ENCODE measurements at regions not wholly inside any gene's neighbourhood (a gene's known extent, or its start where the extent isn't known, plus 50 kb on each side); places are given as distances from the start of the nearest gene placed in this dataset.

DNA sequence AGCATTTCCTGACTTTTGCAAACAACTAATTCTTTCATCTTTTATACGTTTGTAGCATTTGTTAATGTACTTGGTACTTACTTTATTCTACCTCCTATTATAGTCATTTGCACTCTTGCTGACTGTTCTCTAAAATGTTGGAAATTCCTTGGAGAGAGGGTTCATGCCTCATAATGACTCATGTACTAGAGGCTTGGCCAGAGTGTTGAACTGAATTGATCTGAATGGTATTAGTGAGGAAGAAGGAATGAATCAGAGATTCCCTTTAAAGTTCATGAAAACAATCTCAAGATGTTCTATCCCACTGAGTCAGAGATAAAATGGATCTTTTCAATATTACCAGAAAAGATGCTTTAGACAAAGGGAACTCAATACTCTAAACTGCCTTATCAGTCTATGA, 383.4 kb downstream of the SEC16B start:
- H3K36me3 ChIP-seq (ENCODE audit: insufficient read depth, low read length), result no peaks in the 10 kb centered on the region
- no peaks in the 10 kb centered on the region for H3K9me3 ChIP-seq (ENCODE audit: low read length)
- H4K20me1 ChIP-seq (ENCODE audit: insufficient read depth), result no peaks in the 10 kb centered on the region
- H3K4me2 ChIP-seq (ENCODE audit: low read length), result no peak overlapping the region
- no peak overlapping the region for H3K27ac ChIP-seq (ENCODE audit: low read length)
- no peaks in the 10 kb centered on the region for H3F3A ChIP-seq (ENCODE audit: insufficient read depth, low read length, poor library complexity, severe bottlenecking)
- no peak overlapping the region for H3K4me3 ChIP-seq (ENCODE audit: low read length)
- no peaks in the 10 kb centered on the region for H3K79me2 ChIP-seq (replicated peaks; ENCODE audit: insufficient read depth, low read length)
- no peaks in the 10 kb centered on the region for H3K27me3 ChIP-seq (ENCODE audit: insufficient read depth, low read depth, low read length)
- H3K9ac ChIP-seq (ENCODE audit: low read length), result no peak overlapping the region
- TF ChIP-seq SMC3 (conservative IDR thresholded peaks at IDR 0.05; ENCODE audit: poor library complexity), result no peak
- no peak for TF ChIP-seq RAD21 (conservative IDR thresholded peaks at IDR 0.05)
- TF ChIP-seq MXI1 (conservative IDR thresholded peaks at IDR 0.05; ENCODE audit: poor library complexity, severe bottlenecking), result no peak
- TF ChIP-seq, protein P1, sequence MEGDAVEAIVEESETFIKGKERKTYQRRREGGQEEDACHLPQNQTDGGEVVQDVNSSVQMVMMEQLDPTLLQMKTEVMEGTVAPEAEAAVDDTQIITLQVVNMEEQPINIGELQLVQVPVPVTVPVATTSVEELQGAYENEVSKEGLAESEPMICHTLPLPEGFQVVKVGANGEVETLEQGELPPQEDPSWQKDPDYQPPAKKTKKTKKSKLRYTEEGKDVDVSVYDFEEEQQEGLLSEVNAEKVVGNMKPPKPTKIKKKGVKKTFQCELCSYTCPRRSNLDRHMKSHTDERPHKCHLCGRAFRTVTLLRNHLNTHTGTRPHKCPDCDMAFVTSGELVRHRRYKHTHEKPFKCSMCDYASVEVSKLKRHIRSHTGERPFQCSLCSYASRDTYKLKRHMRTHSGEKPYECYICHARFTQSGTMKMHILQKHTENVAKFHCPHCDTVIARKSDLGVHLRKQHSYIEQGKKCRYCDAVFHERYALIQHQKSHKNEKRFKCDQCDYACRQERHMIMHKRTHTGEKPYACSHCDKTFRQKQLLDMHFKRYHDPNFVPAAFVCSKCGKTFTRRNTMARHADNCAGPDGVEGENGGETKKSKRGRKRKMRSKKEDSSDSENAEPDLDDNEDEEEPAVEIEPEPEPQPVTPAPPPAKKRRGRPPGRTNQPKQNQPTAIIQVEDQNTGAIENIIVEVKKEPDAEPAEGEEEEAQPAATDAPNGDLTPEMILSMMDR (IDR thresholded peaks at IDR 0.05; ENCODE audit: poor library complexity, severe bottlenecking), result no peak
- no peak for TF ChIP-seq EZH2 (IDR thresholded peaks at IDR 0.05; ENCODE audit: borderline replicate concordance, insufficient read depth, low read length, poor library complexity, severe bottlenecking)
- TF ChIP-seq, protein P2, sequence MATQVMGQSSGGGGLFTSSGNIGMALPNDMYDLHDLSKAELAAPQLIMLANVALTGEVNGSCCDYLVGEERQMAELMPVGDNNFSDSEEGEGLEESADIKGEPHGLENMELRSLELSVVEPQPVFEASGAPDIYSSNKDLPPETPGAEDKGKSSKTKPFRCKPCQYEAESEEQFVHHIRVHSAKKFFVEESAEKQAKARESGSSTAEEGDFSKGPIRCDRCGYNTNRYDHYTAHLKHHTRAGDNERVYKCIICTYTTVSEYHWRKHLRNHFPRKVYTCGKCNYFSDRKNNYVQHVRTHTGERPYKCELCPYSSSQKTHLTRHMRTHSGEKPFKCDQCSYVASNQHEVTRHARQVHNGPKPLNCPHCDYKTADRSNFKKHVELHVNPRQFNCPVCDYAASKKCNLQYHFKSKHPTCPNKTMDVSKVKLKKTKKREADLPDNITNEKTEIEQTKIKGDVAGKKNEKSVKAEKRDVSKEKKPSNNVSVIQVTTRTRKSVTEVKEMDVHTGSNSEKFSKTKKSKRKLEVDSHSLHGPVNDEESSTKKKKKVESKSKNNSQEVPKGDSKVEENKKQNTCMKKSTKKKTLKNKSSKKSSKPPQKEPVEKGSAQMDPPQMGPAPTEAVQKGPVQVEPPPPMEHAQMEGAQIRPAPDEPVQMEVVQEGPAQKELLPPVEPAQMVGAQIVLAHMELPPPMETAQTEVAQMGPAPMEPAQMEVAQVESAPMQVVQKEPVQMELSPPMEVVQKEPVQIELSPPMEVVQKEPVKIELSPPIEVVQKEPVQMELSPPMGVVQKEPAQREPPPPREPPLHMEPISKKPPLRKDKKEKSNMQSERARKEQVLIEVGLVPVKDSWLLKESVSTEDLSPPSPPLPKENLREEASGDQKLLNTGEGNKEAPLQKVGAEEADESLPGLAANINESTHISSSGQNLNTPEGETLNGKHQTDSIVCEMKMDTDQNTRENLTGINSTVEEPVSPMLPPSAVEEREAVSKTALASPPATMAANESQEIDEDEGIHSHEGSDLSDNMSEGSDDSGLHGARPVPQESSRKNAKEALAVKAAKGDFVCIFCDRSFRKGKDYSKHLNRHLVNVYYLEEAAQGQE (IDR thresholded peaks at IDR 0.05; ENCODE audit: borderline replicate concordance), result no peak
- TF ChIP-seq EP300 (conservative IDR thresholded peaks at IDR 0.05; ENCODE audit: poor library complexity, severe bottlenecking), result no peak
- no peak for TF ChIP-seq TAF1 (IDR thresholded peaks at IDR 0.05; ENCODE audit: low read depth)
- no peak for TF ChIP-seq POLR2AphosphoS5 (IDR thresholded peaks at IDR 0.05)
- H2AFZ ChIP-seq (ENCODE audit: low read depth, low read length), result no peak overlapping the region
- no peaks in the 10 kb centered on the region for H3K9me2 ChIP-seq (ENCODE audit: insufficient read depth, low read length)

DNA sequence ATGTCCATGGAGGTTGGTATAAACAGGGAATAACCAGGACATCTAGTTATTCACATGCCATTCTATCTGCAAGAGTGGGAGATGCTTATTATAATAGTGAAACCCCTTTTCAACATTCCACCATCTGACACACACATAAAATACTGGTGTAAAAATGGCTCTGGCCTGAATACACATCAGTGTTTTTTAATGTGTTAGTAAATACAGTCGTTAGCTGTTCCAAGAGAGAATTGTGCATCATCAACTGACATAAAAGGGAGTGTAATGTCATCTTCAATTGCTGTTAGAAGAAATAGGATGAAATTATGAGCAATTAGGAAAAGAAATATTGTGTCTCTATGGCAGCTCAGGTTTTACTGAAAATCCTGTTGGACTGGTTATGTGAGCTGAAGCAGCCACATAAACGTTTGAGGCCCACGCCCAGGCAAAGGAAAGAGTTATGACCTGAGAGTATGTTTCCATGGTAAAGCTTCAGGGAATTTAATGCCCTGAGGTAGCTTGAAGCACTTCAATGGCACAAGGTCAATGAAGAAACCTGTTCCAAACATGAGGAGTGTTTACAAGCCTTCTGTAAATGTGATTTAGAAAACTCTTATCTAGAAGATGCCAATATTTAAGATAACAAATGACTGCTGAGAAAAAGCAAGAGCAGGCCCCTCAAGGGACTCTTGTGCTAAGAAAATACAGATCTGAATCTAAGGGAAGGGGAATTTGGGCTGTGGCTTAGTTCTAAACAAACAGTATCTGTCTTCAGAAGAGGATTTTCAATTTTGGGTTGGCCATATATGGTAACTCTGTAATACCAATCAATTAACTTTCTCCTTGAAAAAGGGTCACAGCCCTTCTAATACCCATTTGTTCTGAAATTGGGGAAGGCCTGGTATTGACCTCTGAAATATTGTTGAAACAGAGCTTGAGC, 384.3 kb downstream of the SEC16B start:
- no peak overlapping the region for H3K27ac ChIP-seq (ENCODE audit: low read length)
- H3K79me2 ChIP-seq (replicated peaks; ENCODE audit: insufficient read depth, low read length), result no peaks in the 10 kb centered on the region
- no peaks in the 10 kb centered on the region for H3K9me2 ChIP-seq (ENCODE audit: insufficient read depth, low read length)
- no peaks in the 10 kb centered on the region for H3K9me3 ChIP-seq (ENCODE audit: low read length)
- TF ChIP-seq POLR2AphosphoS5 (IDR thresholded peaks at IDR 0.05) (no peak), RAD21 (conservative IDR thresholded peaks at IDR 0.05) (no peak), EP300 (conservative IDR thresholded peaks at IDR 0.05; ENCODE audit: poor library complexity, severe bottlenecking) (no peak)
- TF ChIP-seq, protein P1 (IDR thresholded peaks at IDR 0.05; ENCODE audit: poor library complexity, severe bottlenecking), result no peak
- TF ChIP-seq, protein P2 (IDR thresholded peaks at IDR 0.05; ENCODE audit: borderline replicate concordance), result no peak
- H3K27me3 ChIP-seq (ENCODE audit: insufficient read depth, low read depth, low read length), result no peaks in the 10 kb centered on the region
- no peak overlapping the region for H3K9ac ChIP-seq (ENCODE audit: low read length)
- no peaks in the 10 kb centered on the region for H4K20me1 ChIP-seq (ENCODE audit: insufficient read depth)
- H3K4me3 ChIP-seq (ENCODE audit: low read length), result no peak overlapping the region
- H3K36me3 ChIP-seq (ENCODE audit: insufficient read depth, low read length), result no peaks in the 10 kb centered on the region
- H2AFZ ChIP-seq (ENCODE audit: low read depth, low read length), result no peak overlapping the region
- no peaks in the 10 kb centered on the region for H3F3A ChIP-seq (ENCODE audit: insufficient read depth, low read length, poor library complexity, severe bottlenecking)
- H3K4me2 ChIP-seq (ENCODE audit: low read length), result no peak overlapping the region
